ENCODE measurements at regions not wholly inside any gene's neighbourhood (a gene's known extent, or its start where the extent isn't known, plus 50 kb on each side); places are given as distances from the start of the nearest gene placed in this dataset.

GRCh38 chr13:112248862-112249592, 127.1 kb upstream of the SPACA7 start:
- TF ChIP-seq, protein P1, sequence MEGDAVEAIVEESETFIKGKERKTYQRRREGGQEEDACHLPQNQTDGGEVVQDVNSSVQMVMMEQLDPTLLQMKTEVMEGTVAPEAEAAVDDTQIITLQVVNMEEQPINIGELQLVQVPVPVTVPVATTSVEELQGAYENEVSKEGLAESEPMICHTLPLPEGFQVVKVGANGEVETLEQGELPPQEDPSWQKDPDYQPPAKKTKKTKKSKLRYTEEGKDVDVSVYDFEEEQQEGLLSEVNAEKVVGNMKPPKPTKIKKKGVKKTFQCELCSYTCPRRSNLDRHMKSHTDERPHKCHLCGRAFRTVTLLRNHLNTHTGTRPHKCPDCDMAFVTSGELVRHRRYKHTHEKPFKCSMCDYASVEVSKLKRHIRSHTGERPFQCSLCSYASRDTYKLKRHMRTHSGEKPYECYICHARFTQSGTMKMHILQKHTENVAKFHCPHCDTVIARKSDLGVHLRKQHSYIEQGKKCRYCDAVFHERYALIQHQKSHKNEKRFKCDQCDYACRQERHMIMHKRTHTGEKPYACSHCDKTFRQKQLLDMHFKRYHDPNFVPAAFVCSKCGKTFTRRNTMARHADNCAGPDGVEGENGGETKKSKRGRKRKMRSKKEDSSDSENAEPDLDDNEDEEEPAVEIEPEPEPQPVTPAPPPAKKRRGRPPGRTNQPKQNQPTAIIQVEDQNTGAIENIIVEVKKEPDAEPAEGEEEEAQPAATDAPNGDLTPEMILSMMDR (IDR thresholded peaks at IDR 0.05), result no peak
- no peak overlapping the region for H3K4me3 ChIP-seq
- no peaks in the 10 kb centered on the region for H3K9me3 ChIP-seq
- no peaks in the 10 kb centered on the region for H3K27me3 ChIP-seq
- intact Hi-C loops (cut with DNase I), result no loop called here
- no peak overlapping the region for H3K9ac ChIP-seq (ENCODE audit: low read depth in 2 of 2, low read length in 2 of 2)
- H3K27ac ChIP-seq, result no peak overlapping the region
- H3K36me3 ChIP-seq, result no peaks in the 10 kb centered on the region
- H3K4me1 ChIP-seq, result no peaks in the 10 kb centered on the region
- peak; percentile 10 for DNase-seq

DNA sequence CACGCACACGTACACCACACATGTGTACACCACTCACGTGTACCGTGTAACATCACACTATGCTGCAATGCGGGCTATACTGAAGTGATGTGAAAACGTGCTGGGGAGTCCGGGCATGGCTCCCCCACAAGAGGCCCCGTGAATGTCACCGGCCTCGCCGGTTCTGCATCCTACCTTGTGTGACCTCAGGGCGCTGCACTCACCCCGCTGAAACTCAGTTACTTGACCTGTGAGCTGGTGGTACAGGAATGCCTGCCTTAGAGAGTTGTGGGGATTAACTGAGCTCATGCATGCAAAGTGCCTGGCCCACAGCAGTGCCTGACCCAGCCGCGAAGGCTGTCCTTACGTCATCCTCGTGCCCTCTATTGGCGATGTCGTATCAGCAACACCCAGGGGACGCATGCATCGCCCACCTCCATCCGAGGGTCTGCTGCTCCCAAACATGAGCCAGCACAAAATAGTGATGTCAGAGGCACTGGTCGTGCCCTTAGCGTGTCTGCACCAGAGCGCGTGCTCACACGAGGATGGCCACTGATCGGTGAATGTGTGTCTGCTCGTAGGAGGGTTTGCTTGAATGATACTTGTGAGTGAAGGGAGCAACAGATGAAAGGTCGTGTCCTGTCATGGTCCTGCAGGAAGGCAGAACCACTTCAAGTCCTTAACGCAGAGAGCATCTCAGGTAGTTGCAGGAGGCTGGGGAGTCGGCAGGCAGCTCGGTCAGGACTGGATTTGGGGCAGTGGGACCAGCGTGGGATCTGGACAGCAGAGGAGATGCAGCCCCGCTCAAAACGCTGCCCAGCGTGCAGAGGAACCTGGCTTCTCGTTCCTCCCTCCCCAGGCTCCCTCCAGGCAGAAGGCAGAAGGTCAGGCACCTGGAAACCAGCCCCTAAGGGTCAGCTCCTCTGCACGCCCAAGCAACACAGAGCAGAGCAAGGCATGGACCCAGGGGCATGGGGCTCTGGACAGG, 126.2 kb upstream of the SPACA7 start:
- H3K9me3 ChIP-seq, result no peaks in the 10 kb centered on the region
- no peaks in the 10 kb centered on the region for H3K4me1 ChIP-seq
- H3K36me3 ChIP-seq, result no peaks in the 10 kb centered on the region
- no peak overlapping the region for H3K4me3 ChIP-seq
- H3K27ac ChIP-seq, result no peak overlapping the region
- H3K27me3 ChIP-seq, result no peaks in the 10 kb centered on the region
- TF ChIP-seq, protein P1 (IDR thresholded peaks at IDR 0.05), result no peak
- DNase-seq, result peak; percentile 9
- intact Hi-C loops (cut with DNase I), result no loop called here
- H3K9ac ChIP-seq (ENCODE audit: low read depth in 2 of 2, low read length in 2 of 2), result no peak overlapping the region

DNA sequence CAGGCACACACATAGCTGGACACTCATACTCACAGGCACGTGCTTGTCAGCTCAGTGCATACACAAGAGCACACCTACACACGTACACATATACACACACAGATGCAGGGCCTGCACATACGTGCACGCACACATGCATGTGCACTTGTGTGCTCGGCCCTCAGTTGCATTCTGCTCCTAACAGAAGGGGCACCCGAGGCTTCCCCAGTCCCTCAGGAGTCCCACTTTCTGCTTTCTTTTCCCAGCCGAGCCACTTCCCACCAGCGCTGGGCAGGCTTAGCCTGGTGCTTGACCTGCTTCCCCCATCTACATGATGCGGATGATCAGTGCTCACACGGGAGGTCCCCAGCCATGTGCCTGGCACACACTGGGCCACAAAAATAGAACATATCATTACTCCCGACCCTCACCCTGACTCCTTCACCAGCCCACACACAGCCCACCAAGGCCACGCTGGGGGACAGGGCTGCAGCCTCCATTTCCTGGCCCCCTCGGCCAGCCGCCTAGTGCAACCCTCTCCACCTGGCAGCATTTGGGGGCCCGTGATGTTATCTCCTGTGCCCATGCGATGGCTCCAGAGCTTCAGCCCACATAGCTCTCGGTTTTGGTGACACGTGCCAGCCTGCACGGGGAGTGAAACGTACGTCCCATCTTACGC, 125.2 kb upstream of the SPACA7 start:
- peak; percentile 9 for DNase-seq
- Histone ChIP-seq H3K27me3 (no peaks in the 10 kb centered on the region), H3K36me3 (no peaks in the 10 kb centered on the region), H3K9me3 (no peaks in the 10 kb centered on the region), H3K9ac (ENCODE audit: low read depth in 2 of 2, low read length in 2 of 2) (no peak overlapping the region), H3K4me1 (no peaks in the 10 kb centered on the region), H3K27ac (no peak overlapping the region), H3K4me3 (no peak overlapping the region)
- TF ChIP-seq, protein P1 (IDR thresholded peaks at IDR 0.05), result no peak
- intact Hi-C loops (cut with DNase I), result no loop called here

GRCh38 chr13:112251930-112252585, 124.1 kb upstream of the SPACA7 start:
- no peaks in the 10 kb centered on the region for H3K27me3 ChIP-seq
- intact Hi-C loops (cut with DNase I), result no loop called here

More at GRCh38 chr13:112251930-112252585, 124.1 kb upstream of the SPACA7 start:
- Histone ChIP-seq H3K4me1 (no peaks in the 10 kb centered on the region), H3K4me3 (no peak overlapping the region), H3K36me3 (no peaks in the 10 kb centered on the region), H3K27ac (no peak overlapping the region), H3K9ac (ENCODE audit: low read depth in 2 of 2, low read length in 2 of 2) (no peak overlapping the region), H3K9me3 (no peaks in the 10 kb centered on the region)
- peak; percentile 6 for DNase-seq
- TF ChIP-seq, protein P1 (IDR thresholded peaks at IDR 0.05), result no peak
